CD14-positive monocyte (primary cell): ENCODE measurements at regions not wholly inside any gene's neighbourhood (a gene's known extent, or its start where the extent isn't known, plus 50 kb on each side); places are given as distances from the start of the nearest gene placed in this dataset.

Source experiments
- DNase-seq, 3 donors: peaks; one replicate each; pipeline ENCODE4 v3.0.0-alpha.2; 2011 to 2022
- H2AFZ ChIP-seq: 2 replicates; pipeline ENCODE4 v1.6.0; 2012; ENCODE audit warnings: mild to moderate bottlenecking, low read depth, low read length, inconsistent platforms; ENCODE audit not compliant: insufficient read depth, poor library complexity, severe bottlenecking
- H3K27ac ChIP-seq, 2 donors: 1 replicate in 1 of 2; 2 replicates in 1 of 2; pipeline ENCODE4 v1.5.1; 2012 to 2013; ENCODE audit warnings: low read length in 2 of 2, control low read depth in 1 of 2, inconsistent platforms in 1 of 2, low read depth in 1 of 2, mild to moderate bottlenecking in 1 of 2
- H3K27me3 ChIP-seq, 2 donors: one replicate each; pipeline versions ENCODE4 v1.6.0 to v1.6.1; 2011 to 2013; ENCODE audit warnings: low read length in 2 of 2; ENCODE audit not compliant: control insufficient read depth in 2 of 2, insufficient read depth in 2 of 2
- H3K36me3 ChIP-seq, 2 donors: replicated peaks in 1 of 2; 1 replicate in 1 of 2; 2 replicates in 1 of 2; pipeline versions ENCODE4 v1.5.1 to v1.6.1; 2012 to 2013; ENCODE audit warnings: low read length in 2 of 2, control low read depth in 1 of 2, inconsistent platforms in 1 of 2, mild to moderate bottlenecking in 1 of 2; ENCODE audit not compliant: insufficient read depth in 2 of 2, control insufficient read depth in 1 of 2
- H3K4me1 ChIP-seq, 2 donors: 1 replicate in 1 of 2; 2 replicates in 1 of 2; pipeline versions ENCODE4 v1.5.1 to v1.6.1; 2012 to 2013; ENCODE audit warnings: low read length in 2 of 2, control low read depth in 1 of 2, inconsistent platforms in 1 of 2, mild to moderate bottlenecking in 1 of 2, moderate library complexity in 1 of 2; ENCODE audit not compliant: insufficient read depth in 2 of 2, control insufficient read depth in 1 of 2
- H3K4me2 ChIP-seq: replicated peaks from 2 replicates; pipeline ENCODE3; 2012; ENCODE audit warnings: low read length, moderate library complexity, mild to moderate bottlenecking; ENCODE audit not compliant: poor library complexity, severe bottlenecking; ENCODE audit errors: extremely low read depth
- H3K4me3 ChIP-seq, 3 experiments: fragments of 200-600 bp in 1 of 3; sonication (generic) in 1 of 3; replicated peaks in 1 of 3; 1 replicate in 2 of 3; 2 replicates in 1 of 3; pipeline ENCODE4 v1.5.1; 2011 to 2013; ENCODE audit warnings: low read length in 3 of 3, mild to moderate bottlenecking in 3 of 3, control low read depth in 2 of 3, low read depth in 2 of 3, inconsistent platforms in 1 of 3, moderate library complexity in 1 of 3
- H3K79me2 ChIP-seq: 2 replicates; pipeline ENCODE4 v1.6.0; 2012; ENCODE audit warnings: mild to moderate bottlenecking, control low read depth, inconsistent platforms, low read length, moderate library complexity; ENCODE audit not compliant: insufficient read depth
- H3K9ac ChIP-seq: 2 replicates; pipeline ENCODE4 v1.6.0; 2017; ENCODE audit warnings: low read length, mild to moderate bottlenecking; ENCODE audit not compliant: insufficient read depth, poor library complexity, severe bottlenecking
- H3K9me3 ChIP-seq, 2 donors: replicated peaks in 1 of 2; 1 replicate in 1 of 2; 2 replicates in 1 of 2; pipeline versions ENCODE4 v1.5.1 to v1.6.1; 2012 to 2013; ENCODE audit warnings: low read length in 2 of 2, control low read depth in 1 of 2; ENCODE audit not compliant: control insufficient read depth in 1 of 2, insufficient read depth in 1 of 2
- H4K20me1 ChIP-seq: 2 replicates; pipeline ENCODE4 v1.6.0; 2012; ENCODE audit warnings: mild to moderate bottlenecking, low read length, control low read depth, moderate library complexity; ENCODE audit not compliant: insufficient read depth
- H3K27ac Mint-ChIP-seq, 7 donors: one replicate each; pipeline ENCODE4 v1.8.0; 2020; ENCODE audit warnings: mild to moderate bottlenecking in 7 of 7, mixed read lengths in 7 of 7, moderate library complexity in 6 of 7, inconsistent platforms in 2 of 7
- H3K27me3 Mint-ChIP-seq, 3 donors: one replicate each; pipeline ENCODE4 v1.8.0; 2021 to 2022; ENCODE audit warnings: low read depth in 3 of 3, mild to moderate bottlenecking in 3 of 3, mixed read lengths in 3 of 3, moderate library complexity in 3 of 3, inconsistent platforms in 1 of 3
- H3K36me3 Mint-ChIP-seq, 2 donors: one replicate each; pipeline ENCODE4 v1.8.0; 2020; ENCODE audit warnings: mixed read lengths in 2 of 2, inconsistent platforms in 1 of 2, mild to moderate bottlenecking in 1 of 2
- H3K4me1 Mint-ChIP-seq: one replicate; pipeline ENCODE4 v1.8.0; 2020; ENCODE audit warnings: mild to moderate bottlenecking, mixed read lengths
- H3K4me3 Mint-ChIP-seq, 2 donors: one replicate each; pipeline ENCODE4 v1.8.0; 2020; ENCODE audit warnings: mild to moderate bottlenecking in 2 of 2, mixed read lengths in 2 of 2, moderate library complexity in 1 of 2
- H3K9me3 Mint-ChIP-seq, 7 donors: one replicate each; pipeline ENCODE4 v1.8.0; 2020 to 2022; ENCODE audit warnings: mixed read lengths in 7 of 7, mild to moderate bottlenecking in 6 of 7, moderate library complexity in 6 of 7, inconsistent platforms in 2 of 7
- WGBS: methylation state at CpG from one replicate; pipeline ENCODE4 v1.1.5; 2013; ENCODE audit warnings: missing lambda C conversion rate; ENCODE audit not compliant: insufficient coverage; 5-methylcytosine and 5-hydroxymethylcytosine counted together
- intact Hi-C, 2 donors: fragments of 100-400 bp; cut with micrococcal nuclease; formaldehyde crosslinking; loops; one replicate each; pipeline versions ENCODE4 v1.15.0 to v1.15.1; 2023
- TF ChIP-seq, protein P1 (sequence below): fragments of 200-600 bp; IDR thresholded peaks from one replicate; pipeline ENCODE4 v1.8.0; 2022; ENCODE audit warnings: antibody characterized with exemption, mild to moderate bottlenecking

DNA sequence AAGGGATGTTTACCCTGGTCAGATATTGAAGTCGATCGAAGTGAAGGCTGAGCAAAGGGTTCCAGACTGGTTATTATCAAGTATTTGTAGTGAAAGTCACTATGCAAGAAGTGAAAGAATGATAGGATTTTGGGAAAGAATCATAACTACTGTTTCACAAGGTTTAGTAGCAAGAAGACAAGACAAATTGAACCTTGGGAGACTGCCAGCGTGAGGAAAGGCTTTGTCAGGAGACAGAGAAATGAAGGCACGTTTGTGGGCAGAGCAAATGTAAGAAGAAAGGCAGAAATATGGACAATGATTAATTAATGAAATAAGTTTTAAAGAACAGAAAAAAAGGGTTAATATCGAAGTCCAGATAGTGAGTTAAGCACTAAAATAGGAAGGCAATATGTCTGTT lies 456.8 kb downstream of the TRIML1 start:
- Histone ChIP-seq H3K27ac (no peak overlapping the region), H3K79me2 (no peaks in the 10 kb centered on the region)
- no peak overlapping the region for H3K4me3 Mint-ChIP-seq

DNA sequence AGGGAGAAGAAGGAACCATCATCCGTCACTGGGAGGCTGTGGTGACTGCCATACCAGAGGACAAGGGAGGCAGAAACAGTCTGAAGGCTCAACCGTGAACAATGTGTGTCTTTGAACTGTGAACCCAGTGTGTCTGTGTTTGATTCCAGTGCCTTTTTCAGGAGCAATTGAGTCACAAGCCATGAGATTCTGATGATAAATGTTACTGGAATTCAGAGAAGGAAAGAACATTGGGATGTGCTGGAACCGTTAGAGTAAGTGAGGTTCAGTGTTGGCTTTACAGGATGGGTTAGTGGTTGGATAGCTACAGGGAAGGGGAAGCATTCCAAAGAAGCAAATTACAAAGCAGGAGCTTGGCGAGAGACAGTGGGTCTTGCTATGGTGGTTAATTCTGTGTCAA lies 464.4 kb downstream of the TRIML1 start:
- no peak overlapping the region for H3K9ac ChIP-seq
- peaks cover 3 to 5% of the 10 kb centered on the region in 2 donors for H3K9me3 ChIP-seq
- H3K27me3 ChIP-seq: no peaks in the 10 kb centered on the region
- H3K36me3 ChIP-seq: no peaks in the 10 kb centered on the region
- 91% methylated on average over 3 of the region's 4 CpGs for WGBS
- no peak overlapping the region for H3K27ac ChIP-seq
- H2AFZ ChIP-seq: no peak overlapping the region
- intact Hi-C loops: no loop called here
- Mint-ChIP-seq H3K4me3 (no peak overlapping the region), H3K4me1 (no peaks in the 10 kb centered on the region), H3K27me3 (no peaks in the 10 kb centered on the region), H3K9me3 (peaks cover 0 to 8% (median 2%) of the 10 kb centered on the region in 7 donors), H3K27ac (no peak overlapping the region), H3K36me3 (no peaks in the 10 kb centered on the region)
- no peaks in the 10 kb centered on the region for H3K79me2 ChIP-seq
- no peak overlapping the region for H3K4me3 ChIP-seq
- H3K4me1 ChIP-seq: no peaks in the 10 kb centered on the region
- DNase-seq: no peak
- TF ChIP-seq, protein P1, sequence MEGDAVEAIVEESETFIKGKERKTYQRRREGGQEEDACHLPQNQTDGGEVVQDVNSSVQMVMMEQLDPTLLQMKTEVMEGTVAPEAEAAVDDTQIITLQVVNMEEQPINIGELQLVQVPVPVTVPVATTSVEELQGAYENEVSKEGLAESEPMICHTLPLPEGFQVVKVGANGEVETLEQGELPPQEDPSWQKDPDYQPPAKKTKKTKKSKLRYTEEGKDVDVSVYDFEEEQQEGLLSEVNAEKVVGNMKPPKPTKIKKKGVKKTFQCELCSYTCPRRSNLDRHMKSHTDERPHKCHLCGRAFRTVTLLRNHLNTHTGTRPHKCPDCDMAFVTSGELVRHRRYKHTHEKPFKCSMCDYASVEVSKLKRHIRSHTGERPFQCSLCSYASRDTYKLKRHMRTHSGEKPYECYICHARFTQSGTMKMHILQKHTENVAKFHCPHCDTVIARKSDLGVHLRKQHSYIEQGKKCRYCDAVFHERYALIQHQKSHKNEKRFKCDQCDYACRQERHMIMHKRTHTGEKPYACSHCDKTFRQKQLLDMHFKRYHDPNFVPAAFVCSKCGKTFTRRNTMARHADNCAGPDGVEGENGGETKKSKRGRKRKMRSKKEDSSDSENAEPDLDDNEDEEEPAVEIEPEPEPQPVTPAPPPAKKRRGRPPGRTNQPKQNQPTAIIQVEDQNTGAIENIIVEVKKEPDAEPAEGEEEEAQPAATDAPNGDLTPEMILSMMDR: no peak
- H4K20me1 ChIP-seq: no peaks in the 10 kb centered on the region
- H3K4me2 ChIP-seq: no peak overlapping the region

More for the DNA sequence above, 456.8 kb downstream of the TRIML1 start:
- H3K9me3 Mint-ChIP-seq: peaks cover 0 to 7% (median 2%) of the 10 kb centered on the region in 7 donors
- no peak overlapping the region for H3K9ac ChIP-seq
- TF ChIP-seq, protein P1: no peak
- intact Hi-C loops: no loop called here
- 67% methylated on average over 5 of the region's 5 CpGs for WGBS
- no peak overlapping the region for H3K4me2 ChIP-seq
- no peaks in the 10 kb centered on the region for H4K20me1 ChIP-seq
- no peaks in the 10 kb centered on the region for H3K36me3 ChIP-seq
- no peak overlapping the region for H3K4me3 ChIP-seq
- H3K4me1 ChIP-seq: no peaks in the 10 kb centered on the region
- peaks cover 0 to 1% (median 0%) of the 10 kb centered on the region in 3 donors for H3K27me3 Mint-ChIP-seq
- H2AFZ ChIP-seq: no peak overlapping the region
- no peaks in the 10 kb centered on the region for H3K36me3 Mint-ChIP-seq
- no peak for DNase-seq
- H3K27me3 ChIP-seq: no peaks in the 10 kb centered on the region
- H3K27ac Mint-ChIP-seq: no peak overlapping the region
- peaks cover 0 to 3% of the 10 kb centered on the region in 2 donors for H3K9me3 ChIP-seq
- H3K4me1 Mint-ChIP-seq: no peaks in the 10 kb centered on the region
